ENCODE measurements at regions not wholly inside any gene's neighbourhood (a gene's known extent, or its start where the extent isn't known, plus 50 kb on each side); places are given as distances from the start of the nearest gene placed in this dataset.

- no peak overlapping the region for H3K27ac ChIP-seq (ENCODE audit: insufficient read depth, low read length, poor library complexity, severe bottlenecking)
- no peak for DNase-seq
- no peaks in the 10 kb centered on the region for H3K9me3 ChIP-seq (ENCODE audit: control insufficient read depth, low read length)
- no peaks in the 10 kb centered on the region for H3K36me3 ChIP-seq (ENCODE audit: control insufficient read depth, insufficient read depth, low read length)
- H3K27me3 ChIP-seq (replicated peaks; ENCODE audit: control insufficient read depth, insufficient read depth, low read length, poor library complexity, severe bottlenecking), result no peaks in the 10 kb centered on the region
- no peak overlapping the region for H3K4me3 ChIP-seq (ENCODE audit: insufficient read depth, low read depth, low read length, poor library complexity, severe bottlenecking)
- H3K4me1 ChIP-seq (ENCODE audit: control insufficient read depth, insufficient read depth, low read length, poor library complexity, severe bottlenecking), result no peaks in the 10 kb centered on the region
Observed at GRCh38 chr18:78582898-78583738, 396.5 kb upstream of the SALL3 start.

GRCh38 chr18:78583739-78584458, 395.7 kb upstream of the SALL3 start:
- DNase-seq, result no peak
- Histone ChIP-seq H3K27me3 (replicated peaks; ENCODE audit: control insufficient read depth, insufficient read depth, low read length, poor library complexity, severe bottlenecking) (no peaks in the 10 kb centered on the region), H3K36me3 (ENCODE audit: control insufficient read depth, insufficient read depth, low read length) (no peaks in the 10 kb centered on the region), H3K4me1 (ENCODE audit: control insufficient read depth, insufficient read depth, low read length, poor library complexity, severe bottlenecking) (no peaks in the 10 kb centered on the region), H3K9me3 (ENCODE audit: control insufficient read depth, low read length) (no peaks in the 10 kb centered on the region), H3K4me3 (ENCODE audit: insufficient read depth, low read depth, low read length, poor library complexity, severe bottlenecking) (no peak overlapping the region), H3K27ac (ENCODE audit: insufficient read depth, low read length, poor library complexity, severe bottlenecking) (no peak overlapping the region)

DNA sequence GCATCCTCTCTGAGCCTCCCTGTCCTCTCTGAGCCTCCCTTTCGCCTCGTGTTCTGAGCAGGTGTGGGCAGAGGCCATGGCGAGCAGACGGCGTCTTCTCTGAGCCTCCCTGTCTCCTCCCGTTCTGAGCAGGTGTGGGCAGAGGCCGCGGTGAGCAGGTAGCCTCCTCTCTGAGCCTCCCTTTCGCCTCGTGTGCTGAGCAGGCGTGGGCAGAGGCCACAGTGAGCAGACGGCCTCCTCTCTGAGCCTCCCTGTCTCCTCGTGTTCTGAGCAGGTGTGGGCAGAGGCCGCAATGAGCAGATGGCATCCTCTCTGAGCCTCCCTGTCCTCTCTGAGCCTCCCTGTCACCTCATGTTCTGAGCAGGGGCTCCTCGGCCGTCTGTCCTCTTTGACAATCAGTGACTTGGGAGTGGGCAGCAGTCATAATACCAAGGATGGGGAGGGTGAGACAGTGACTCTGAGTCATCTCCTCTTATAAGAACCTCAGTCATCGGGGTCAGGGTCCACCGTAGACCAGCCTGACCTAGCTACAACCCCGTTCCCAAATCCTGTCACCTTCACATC, 395.1 kb upstream of the SALL3 start:
- H3K9me3 ChIP-seq (ENCODE audit: control insufficient read depth, low read length), result no peaks in the 10 kb centered on the region
- H3K27me3 ChIP-seq (replicated peaks; ENCODE audit: control insufficient read depth, insufficient read depth, low read length, poor library complexity, severe bottlenecking), result no peaks in the 10 kb centered on the region
- no peaks in the 10 kb centered on the region for H3K4me1 ChIP-seq (ENCODE audit: control insufficient read depth, insufficient read depth, low read length, poor library complexity, severe bottlenecking)
- H3K4me3 ChIP-seq (ENCODE audit: insufficient read depth, low read depth, low read length, poor library complexity, severe bottlenecking), result no peak overlapping the region
- no peak overlapping the region for H3K27ac ChIP-seq (ENCODE audit: insufficient read depth, low read length, poor library complexity, severe bottlenecking)
- DNase-seq, result no peak
- no peaks in the 10 kb centered on the region for H3K36me3 ChIP-seq (ENCODE audit: control insufficient read depth, insufficient read depth, low read length)

- Histone ChIP-seq H3K27me3 (replicated peaks; ENCODE audit: control insufficient read depth, insufficient read depth, low read length, poor library complexity, severe bottlenecking) (no peaks in the 10 kb centered on the region), H3K9me3 (ENCODE audit: control insufficient read depth, low read length) (no peaks in the 10 kb centered on the region), H3K36me3 (ENCODE audit: control insufficient read depth, insufficient read depth, low read length) (no peaks in the 10 kb centered on the region), H3K4me3 (ENCODE audit: insufficient read depth, low read depth, low read length, poor library complexity, severe bottlenecking) (no peak overlapping the region), H3K27ac (ENCODE audit: insufficient read depth, low read length, poor library complexity, severe bottlenecking) (no peak overlapping the region), H3K4me1 (ENCODE audit: control insufficient read depth, insufficient read depth, low read length, poor library complexity, severe bottlenecking) (no peaks in the 10 kb centered on the region)
- no peak for DNase-seq
Observed at GRCh38 chr18:78586586-78586985, 393.0 kb upstream of the SALL3 start.

- Histone ChIP-seq H3K27ac (ENCODE audit: insufficient read depth, low read length, poor library complexity, severe bottlenecking) (no peak overlapping the region), H3K27me3 (replicated peaks; ENCODE audit: control insufficient read depth, insufficient read depth, low read length, poor library complexity, severe bottlenecking) (no peaks in the 10 kb centered on the region), H3K36me3 (ENCODE audit: control insufficient read depth, insufficient read depth, low read length) (no peaks in the 10 kb centered on the region), H3K4me1 (ENCODE audit: control insufficient read depth, insufficient read depth, low read length, poor library complexity, severe bottlenecking) (no peaks in the 10 kb centered on the region), H3K9me3 (ENCODE audit: control insufficient read depth, low read length) (no peaks in the 10 kb centered on the region), H3K4me3 (ENCODE audit: insufficient read depth, low read depth, low read length, poor library complexity, severe bottlenecking) (no peak overlapping the region)
- DNase-seq, result no peak
Observed at GRCh38 chr18:78587096-78587495, 392.5 kb upstream of the SALL3 start.

DNA sequence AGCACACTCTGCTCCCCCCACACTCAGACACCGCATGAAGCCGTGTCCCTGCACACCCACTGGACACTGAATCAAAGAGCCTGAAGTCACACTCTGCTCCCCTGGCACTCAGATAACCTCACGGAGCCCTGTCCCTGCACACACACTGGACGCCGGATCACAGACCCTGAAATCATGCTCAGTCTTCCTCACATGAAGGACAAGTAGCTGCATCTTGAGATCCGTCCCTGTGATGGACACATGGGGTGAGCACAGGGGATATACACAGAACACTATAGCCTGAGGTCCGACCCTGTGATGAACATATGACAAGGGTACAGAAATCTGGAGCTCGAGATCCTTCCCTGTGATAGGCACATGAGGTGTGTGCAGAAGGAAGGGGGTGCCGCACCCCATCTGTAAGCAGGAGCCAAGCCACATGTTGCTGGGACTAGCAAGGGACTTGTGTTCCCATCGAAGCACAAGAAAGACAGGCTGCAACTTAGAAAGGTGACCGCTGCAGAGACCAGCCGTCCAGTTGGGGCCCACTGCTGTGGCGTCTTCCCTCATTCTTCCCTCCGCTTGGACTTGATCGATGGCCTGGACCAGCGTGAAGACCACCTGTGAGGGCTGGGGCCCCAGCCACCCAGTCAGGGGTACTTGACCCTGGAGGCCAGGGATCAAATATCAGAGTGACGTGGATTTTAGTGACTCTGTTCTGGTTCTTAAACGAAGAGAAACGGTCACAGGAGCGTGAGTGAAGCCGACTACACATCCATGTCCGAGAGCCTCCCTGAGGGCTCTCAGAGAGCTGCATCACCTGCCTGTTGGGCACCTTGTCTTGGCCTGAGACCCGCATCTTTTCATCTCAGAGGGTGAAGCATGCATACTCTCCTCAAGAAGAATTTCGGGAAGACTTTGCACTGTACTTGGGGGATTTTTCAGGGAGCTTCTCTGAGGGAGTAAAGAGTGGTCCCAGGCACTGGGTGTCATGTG, 391.7 kb upstream of the SALL3 start:
- H3K27me3 ChIP-seq (replicated peaks; ENCODE audit: control insufficient read depth, insufficient read depth, low read length, poor library complexity, severe bottlenecking), result no peaks in the 10 kb centered on the region
- no peak overlapping the region for H3K27ac ChIP-seq (ENCODE audit: insufficient read depth, low read length, poor library complexity, severe bottlenecking)
- H3K9me3 ChIP-seq (ENCODE audit: control insufficient read depth, low read length), result no peaks in the 10 kb centered on the region
- no peak for DNase-seq
- no peak overlapping the region for H3K4me3 ChIP-seq (ENCODE audit: insufficient read depth, low read depth, low read length, poor library complexity, severe bottlenecking)
- no peaks in the 10 kb centered on the region for H3K36me3 ChIP-seq (ENCODE audit: control insufficient read depth, insufficient read depth, low read length)
- no peaks in the 10 kb centered on the region for H3K4me1 ChIP-seq (ENCODE audit: control insufficient read depth, insufficient read depth, low read length, poor library complexity, severe bottlenecking)

GRCh38 chr18:78589916-78590437, 389.6 kb upstream of the SALL3 start:
- Histone ChIP-seq H3K4me1 (ENCODE audit: control insufficient read depth, insufficient read depth, low read length, poor library complexity, severe bottlenecking) (no peaks in the 10 kb centered on the region), H3K9me3 (ENCODE audit: control insufficient read depth, low read length) (no peaks in the 10 kb centered on the region)

GRCh38 chr18:78595453-78595852, 384.2 kb upstream of the SALL3 start:
- Histone ChIP-seq H3K36me3 (ENCODE audit: control insufficient read depth, insufficient read depth, low read length) (no peaks in the 10 kb centered on the region), H3K27me3 (replicated peaks; ENCODE audit: control insufficient read depth, insufficient read depth, low read length, poor library complexity, severe bottlenecking) (no peaks in the 10 kb centered on the region), H3K27ac (ENCODE audit: insufficient read depth, low read length, poor library complexity, severe bottlenecking) (no peak overlapping the region), H3K9me3 (ENCODE audit: control insufficient read depth, low read length) (no peaks in the 10 kb centered on the region), H3K4me3 (ENCODE audit: insufficient read depth, low read depth, low read length, poor library complexity, severe bottlenecking) (no peak overlapping the region), H3K4me1 (ENCODE audit: control insufficient read depth, insufficient read depth, low read length, poor library complexity, severe bottlenecking) (no peaks in the 10 kb centered on the region)
- DNase-seq, result no peak

More at GRCh38 chr18:78589916-78590437, 389.6 kb upstream of the SALL3 start:
- DNase-seq, result no peak
- Histone ChIP-seq H3K36me3 (ENCODE audit: control insufficient read depth, insufficient read depth, low read length) (no peaks in the 10 kb centered on the region), H3K27ac (ENCODE audit: insufficient read depth, low read length, poor library complexity, severe bottlenecking) (no peak overlapping the region), H3K4me3 (ENCODE audit: insufficient read depth, low read depth, low read length, poor library complexity, severe bottlenecking) (no peak overlapping the region), H3K27me3 (replicated peaks; ENCODE audit: control insufficient read depth, insufficient read depth, low read length, poor library complexity, severe bottlenecking) (no peaks in the 10 kb centered on the region)

DNA sequence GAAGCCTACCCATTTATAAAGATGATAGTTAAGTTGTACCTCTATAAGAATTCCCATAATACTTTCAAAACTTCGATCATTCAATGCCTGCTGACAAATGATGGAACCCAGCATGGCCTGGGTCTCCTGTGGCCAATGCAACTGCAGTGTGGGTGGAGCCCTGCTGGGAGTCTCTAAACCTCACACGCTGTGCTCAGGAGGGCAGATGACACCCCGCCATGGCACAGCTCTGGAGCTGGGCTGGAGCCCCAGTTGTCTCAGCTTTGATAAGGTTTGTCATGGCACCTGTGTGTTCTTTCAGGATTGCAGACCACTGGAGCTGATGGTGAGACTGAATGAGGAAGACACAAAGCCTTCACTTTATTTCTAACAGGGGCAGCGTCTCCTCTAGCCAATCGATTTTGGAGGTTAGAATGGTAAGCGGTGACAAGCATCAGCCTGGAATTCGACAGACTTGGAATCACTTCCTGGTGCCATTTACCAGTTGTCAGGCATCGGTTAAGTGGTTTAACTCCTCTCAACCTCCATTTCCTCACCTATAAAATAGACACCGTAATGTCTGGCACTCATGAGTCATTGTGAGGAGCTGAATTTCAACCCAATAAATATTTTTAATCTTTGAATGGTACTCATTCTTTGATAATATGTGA, 383.6 kb upstream of the SALL3 start:
- Histone ChIP-seq H3K9me3 (ENCODE audit: control insufficient read depth, low read length) (no peaks in the 10 kb centered on the region), H3K27me3 (replicated peaks; ENCODE audit: control insufficient read depth, insufficient read depth, low read length, poor library complexity, severe bottlenecking) (no peaks in the 10 kb centered on the region), H3K4me3 (ENCODE audit: insufficient read depth, low read depth, low read length, poor library complexity, severe bottlenecking) (no peak overlapping the region), H3K4me1 (ENCODE audit: control insufficient read depth, insufficient read depth, low read length, poor library complexity, severe bottlenecking) (no peaks in the 10 kb centered on the region), H3K27ac (ENCODE audit: insufficient read depth, low read length, poor library complexity, severe bottlenecking) (no peak overlapping the region), H3K36me3 (ENCODE audit: control insufficient read depth, insufficient read depth, low read length) (no peaks in the 10 kb centered on the region)
- no peak for DNase-seq

All from effector memory CD4-positive, alpha-beta T cell (primary cell).